ENCODE measurements at regions not wholly inside any gene's neighbourhood (a gene's known extent, or its start where the extent isn't known, plus 50 kb on each side); places are given as distances from the start of the nearest gene placed in this dataset.
A peak's percentile ranks its signal among the peaks of the same experiment; 100 is the strongest.
"Not testable (repeated sequence)": the region's sequence is repeated elsewhere in the genome, so short reads cannot be mapped to it uniquely, and the experiment has no call there.

DNA sequence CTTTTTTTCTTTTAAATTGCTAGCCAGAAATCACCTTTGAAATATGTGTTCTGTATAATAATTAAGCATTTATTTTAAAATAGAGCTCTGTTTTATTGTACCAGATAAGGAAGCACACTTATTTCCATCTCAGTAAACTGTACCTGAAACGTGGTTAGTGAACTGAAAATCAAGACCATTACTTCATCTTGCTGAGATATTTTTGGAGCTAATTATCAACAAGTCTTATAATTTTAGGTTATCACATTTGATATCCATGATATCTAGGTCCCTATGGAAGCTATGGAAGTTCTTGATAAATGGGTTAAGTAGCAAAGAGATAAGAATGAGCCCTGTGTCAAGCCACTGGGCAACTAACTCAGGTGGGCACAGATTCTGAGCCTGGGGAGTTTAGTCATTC lies 187.2 kb downstream of the NFKBIZ start:
- no peak for DNase-seq (ENCODE audit: low read depth)

DNA sequence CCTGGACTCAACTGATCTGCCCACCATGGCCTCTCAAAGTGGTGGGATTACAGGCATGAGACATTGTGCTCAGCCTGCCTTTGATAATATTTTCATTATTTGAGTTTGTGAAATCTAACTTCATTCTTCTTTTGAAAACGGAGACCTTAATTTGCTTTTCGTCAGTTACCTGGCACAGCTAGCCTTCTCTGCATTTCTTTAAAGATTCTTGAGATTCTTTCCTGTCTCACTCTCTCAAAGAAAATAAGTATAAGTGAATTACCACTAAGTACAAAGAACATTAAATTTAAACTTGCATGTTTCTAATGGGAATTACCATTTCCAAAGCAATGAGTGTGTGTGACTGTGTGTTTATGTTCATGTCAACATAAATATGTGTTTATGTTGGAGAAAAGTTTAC lies 187.9 kb downstream of the NFKBIZ start:
- DNase-seq (ENCODE audit: low read depth) = no peak

DNA sequence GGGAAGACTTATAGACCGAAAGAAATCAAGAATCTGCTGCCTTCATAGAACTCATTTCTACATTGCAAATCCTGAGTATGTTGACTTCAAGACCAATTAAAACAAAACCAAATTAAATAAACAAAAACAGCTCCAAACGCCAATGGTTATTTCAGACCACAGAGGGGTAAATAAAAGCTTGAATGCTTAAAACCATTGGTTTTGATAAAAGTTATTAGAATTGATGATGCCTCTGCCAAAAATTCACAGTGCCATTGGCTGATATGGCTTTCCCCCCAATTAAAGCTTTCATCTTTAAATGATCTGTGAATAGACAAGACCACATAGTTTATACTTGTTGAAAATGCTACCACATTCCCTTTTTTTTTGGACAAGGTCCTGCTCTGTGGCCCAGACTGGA lies 188.5 kb downstream of the NFKBIZ start:
- DNase-seq (ENCODE audit: low read depth) = no peak

DNA sequence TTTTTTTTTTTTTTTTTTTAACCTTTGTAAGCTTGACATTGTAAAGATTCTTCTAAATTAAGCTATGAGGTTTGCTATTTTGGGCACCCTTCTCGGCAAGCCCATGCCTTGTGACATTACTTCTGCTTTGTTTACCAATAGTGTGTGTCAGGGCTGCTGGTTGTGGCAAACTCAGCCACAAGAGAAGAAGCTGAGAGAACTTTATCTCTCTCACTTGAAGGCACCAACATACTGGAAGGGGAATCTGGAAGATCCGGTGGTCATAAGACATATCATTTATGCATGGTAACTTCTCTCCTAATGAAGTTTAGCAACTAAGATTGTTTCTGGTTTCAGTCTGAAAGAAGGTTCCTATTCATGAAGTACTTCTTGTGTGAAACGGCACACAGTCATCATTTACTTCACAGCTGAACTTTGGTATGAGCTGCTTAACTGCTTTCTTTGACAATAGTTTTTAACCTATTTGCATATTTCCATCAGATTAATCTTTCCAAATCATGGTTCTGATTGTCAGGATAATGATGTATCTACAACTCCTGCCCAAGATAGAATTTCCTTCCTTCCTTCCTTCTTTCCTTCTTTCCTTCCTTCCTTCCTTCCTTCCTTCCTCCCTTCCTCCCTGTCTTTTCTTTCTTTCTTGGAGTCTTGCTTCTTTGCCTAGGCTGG lies 189.3 kb downstream of the NFKBIZ start:
- DNase-seq (ENCODE audit: low read depth) = no peak

DNA sequence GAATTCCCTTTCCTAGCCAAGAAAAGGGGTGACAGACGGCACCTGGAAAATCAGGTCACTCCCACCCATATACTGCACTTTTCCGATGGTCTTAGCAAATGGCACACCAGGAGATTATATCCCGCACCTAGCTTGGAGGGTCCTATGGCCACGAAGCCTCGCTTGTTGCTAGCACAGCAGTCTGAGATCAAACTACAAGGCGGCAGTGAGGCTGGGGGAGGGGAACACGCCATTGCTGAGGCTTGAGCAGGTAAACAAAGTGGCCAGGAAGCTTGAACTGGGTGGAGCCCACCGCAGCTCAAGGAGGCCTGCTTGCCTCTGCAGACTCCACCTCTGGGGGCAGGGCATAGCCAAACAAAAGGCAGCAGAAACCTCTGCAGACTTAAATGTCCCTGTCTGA lies 190.8 kb downstream of the NFKBIZ start:
- DNase-seq (ENCODE audit: low read depth) = not testable (repeated sequence)

DNA sequence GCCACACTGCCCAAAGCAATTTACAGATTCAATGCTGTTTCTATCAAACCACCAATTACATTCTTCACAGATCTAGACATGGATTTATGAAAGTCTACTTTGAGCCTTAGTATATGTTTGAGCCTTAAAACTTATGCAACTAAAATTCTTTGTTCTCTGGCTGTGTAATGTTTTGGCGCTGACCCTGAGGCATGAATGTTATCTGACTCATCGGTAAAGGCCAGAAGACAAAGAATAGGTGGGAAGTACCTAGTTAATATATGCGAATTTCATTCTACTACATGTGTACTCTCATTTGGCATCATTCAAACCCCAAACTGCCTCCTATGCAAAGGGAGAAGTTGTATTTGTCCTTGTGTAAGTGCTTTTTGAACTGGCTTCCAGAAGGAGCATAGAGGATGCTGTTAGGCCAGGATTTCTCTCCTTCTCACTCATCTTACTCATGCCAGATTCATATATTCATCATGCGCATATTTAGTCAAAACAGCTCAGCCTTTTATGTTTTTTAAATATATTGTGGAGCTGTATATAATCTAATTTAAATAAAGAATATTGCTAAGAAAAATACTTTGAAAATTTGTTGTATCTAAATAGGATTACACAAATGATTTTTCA lies 204.2 kb downstream of the NFKBIZ start:
- DNase-seq (ENCODE audit: low read depth) = peak; percentile 26

DNA sequence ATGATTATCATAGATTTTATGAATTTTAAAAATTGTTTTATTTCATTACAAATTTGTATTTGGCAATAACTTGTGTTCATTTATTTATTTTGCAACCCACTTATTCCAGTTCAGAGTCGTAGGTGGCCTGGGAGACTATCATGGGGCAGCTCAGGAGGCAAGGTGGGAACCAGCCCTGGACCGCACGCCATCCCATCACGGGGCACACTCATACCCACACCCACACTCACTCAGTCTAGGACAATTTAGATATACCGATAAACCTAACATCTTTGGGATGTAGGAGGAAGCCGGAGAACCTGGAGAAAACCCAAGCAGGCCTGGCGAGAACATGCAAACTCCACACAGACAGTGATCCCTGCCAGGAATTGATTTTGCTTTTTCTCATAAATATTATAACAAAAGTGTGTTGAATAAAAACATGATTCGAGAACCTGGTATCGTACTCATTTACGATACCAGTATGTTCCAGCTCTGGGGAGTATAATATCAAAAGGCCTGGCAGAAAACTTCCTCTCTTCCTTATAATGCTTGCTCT lies 205.3 kb downstream of the NFKBIZ start:
- DNase-seq (ENCODE audit: low read depth) = no peak

DNA sequence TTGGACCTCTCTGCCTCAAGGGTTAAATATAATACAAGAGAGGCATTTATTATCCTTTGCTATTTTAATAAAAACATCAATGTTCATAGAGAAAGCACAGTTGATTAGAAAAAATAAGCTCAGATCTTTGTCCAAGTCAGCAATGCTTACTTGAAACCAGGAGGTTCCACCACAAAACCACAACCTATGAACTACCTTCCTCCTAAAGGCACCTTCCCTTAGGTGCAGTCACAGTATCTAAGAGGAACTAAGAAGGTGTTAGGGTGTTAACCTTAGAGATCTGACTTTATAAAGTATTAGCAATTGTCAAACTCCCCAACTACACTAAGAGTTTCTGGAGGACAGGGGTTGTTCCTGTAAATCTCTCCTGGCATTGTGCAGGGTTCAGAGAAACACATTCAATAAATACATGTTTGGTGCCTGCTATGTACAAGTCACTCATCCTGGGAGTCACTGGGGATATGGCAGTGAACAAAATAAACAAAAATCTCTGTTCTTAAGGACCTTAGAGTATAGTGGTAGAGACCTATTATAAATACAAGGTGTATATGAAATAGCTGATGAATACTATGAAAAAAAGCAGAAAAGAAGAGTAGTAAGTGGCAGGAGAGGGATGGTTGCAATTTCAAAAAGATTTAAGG lies 208.6 kb downstream of the NFKBIZ start:
- DNase-seq (ENCODE audit: low read depth) = no peak

DNA sequence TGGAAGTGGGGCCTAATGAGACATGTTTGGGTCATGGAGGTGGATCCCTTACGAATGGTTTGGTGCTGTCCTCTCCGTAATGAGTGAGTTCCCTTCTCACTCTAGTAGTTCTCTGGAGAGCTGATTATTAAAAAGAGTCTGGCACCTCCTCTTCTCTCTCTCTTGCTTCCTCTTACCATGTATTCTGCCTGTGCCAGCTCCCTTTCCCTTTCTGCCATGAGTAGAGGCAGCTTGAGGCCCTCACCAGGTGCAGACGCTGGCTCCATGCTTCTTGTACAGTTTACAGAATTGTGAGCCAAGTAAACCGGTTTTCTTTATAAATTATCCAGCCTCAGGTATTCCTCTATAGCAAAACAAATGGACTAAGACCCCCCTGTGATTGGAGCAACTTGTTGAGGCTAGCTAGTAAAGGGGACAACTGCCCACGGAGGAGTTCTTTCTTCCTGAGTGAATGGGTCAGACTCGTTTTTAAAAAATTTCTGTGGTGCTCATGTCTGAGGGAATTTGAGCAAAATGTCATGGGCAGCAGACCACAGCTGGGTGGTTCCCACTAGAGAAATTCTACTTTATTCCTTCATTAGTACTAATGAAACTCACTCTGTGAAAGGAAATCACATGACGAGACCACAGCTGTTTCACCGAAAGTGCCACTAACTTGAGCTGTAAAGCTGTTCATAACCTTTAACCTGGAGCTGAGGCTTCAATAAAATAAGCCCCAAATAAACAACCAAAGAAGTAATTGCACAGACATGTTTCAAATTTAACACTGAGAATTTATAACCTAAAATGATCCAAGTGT lies 210.0 kb downstream of the NFKBIZ start:
- DNase-seq (ENCODE audit: low read depth) = no peak

DNA sequence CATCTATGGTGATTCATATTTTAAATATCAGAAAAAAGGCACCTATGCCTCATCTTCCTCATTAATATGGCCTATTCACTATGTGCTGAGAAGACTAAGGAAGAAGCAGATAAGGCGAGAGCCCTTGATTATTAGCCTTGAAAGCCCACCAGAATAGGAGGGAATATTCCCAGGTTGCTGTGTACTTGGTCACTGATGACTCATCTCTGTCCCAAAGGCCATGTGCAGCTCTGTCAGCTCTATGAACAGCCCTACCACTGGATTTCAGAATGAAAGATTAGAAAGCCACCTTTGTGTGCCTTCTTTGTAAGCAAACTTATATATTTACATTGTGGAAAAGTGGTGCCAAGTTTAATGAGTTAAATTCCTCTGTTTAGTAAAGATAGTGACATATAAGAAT lies 211.5 kb downstream of the NFKBIZ start:
- DNase-seq (ENCODE audit: low read depth) = no peak

DNA sequence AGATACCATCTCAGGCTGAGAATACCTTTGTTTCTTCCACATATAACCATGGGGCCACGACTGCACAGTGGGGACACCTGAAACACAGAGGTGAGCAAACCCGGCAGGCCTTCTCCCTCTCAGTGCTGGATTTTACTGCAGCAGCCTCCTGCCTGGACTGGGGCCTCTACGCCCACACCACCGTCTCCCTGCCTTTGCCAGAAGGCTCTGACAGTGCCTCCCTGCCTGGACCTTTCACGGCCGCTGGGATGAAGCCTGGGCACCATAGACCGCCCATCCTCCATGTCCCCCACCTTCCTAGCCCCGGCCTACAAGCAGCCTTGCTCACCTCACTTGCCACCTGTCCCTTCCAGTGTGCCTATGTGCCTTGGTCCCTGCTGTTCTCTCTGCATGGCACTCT lies 214.3 kb downstream of the NFKBIZ start:
- no peak for DNase-seq (ENCODE audit: low read depth)

DNA sequence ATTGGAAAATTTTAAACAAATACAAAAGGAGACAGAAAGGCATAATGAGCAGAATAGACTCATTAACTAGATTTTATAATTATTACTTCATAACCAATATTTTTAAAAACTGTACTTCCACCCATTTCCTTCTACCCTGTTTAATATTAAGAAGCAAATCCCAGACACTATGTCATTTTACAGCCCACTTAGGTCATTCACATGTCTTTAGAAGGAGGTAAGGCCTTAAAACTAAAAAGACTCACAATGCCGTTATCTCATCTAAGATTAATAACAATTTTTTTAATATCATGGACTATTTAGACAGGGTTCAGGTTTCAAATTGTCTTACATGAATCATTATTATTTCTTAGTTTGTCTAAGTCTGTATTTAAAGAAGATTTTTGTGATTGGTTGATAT lies 217.2 kb downstream of the NFKBIZ start:
- DNase-seq (ENCODE audit: low read depth) = no peak

DNA sequence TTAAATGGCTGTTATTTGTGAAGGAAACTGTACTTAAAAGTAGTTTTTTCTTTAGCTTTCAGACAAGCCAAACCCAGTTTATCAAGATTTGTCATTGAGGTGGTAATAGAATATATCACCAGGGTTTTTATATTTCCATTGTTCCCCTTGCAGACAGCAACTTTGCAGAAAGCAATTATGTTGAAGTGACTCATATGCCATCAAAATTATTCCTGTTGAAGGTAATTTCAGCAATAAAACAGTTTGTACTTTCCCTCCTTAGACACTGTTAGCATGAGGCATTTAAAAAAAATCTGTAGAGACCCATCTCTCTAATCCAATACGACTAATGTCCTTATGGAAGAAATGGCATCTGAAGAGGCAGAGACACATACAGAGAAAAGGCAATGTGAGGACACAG lies 219.0 kb downstream of the NFKBIZ start:
- DNase-seq (ENCODE audit: low read depth) = no peak

DNA sequence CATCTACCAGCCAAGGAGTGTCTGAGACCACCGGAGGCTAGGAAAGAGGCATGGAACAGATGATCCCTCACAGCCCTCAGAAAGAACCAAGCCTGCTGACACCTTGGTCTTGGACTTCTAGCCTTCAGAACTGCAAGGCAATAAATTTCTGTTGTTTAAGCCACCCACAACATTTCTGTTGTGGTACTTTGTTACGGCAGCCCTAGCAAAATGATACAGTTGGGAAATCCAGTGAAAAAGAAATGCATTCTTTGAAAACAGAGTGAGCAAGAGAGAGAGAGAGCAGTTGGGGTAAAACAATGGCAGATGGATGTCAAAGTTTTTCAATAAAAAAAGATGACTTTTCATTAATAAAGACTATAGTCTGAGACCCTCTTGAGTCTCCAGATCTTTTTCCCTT lies 219.4 kb downstream of the NFKBIZ start:
- DNase-seq (ENCODE audit: low read depth) = no peak

DNA sequence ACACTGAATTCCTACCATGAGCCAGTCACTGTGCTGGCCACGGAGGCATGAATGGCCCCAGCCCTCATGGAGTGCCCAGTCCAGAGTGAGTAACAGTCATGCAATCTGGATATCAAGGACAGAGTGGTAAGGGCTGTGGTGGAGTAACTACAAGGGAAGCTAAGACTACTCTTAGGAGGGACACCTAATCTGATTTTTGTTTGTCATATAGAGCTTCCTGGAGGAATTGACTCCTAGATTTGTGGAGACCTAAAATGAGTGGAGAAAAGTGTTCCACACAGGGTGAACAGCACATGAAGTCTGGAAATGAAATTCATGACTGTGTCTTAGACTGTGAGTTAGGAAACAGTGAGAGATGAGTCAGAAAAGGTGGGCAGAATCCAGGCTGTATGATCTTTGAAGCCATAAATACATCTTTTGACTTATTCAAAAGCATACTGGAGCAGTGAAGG lies 219.9 kb downstream of the NFKBIZ start:
- no peak for DNase-seq (ENCODE audit: low read depth)

DNA sequence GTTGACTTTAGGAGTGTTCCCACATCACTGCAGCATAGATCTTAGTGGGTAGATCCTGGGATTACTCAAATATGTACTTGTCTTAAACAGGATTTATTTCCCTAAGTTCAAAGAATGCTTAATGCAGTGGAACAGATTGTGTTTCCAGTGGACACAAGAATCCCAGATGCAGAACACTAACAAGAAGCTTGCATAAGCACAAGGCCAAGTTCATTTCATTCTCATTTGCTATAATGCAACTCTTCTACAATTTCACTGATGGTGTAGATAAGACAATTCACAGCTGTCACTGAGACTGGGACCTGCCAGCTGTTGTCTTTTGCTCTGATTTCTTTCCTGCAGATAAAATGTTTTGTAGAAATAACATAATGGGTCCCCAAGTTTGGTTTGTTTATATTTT lies 225.6 kb downstream of the NFKBIZ start:
- DNase-seq (ENCODE audit: low read depth) = no peak

DNA sequence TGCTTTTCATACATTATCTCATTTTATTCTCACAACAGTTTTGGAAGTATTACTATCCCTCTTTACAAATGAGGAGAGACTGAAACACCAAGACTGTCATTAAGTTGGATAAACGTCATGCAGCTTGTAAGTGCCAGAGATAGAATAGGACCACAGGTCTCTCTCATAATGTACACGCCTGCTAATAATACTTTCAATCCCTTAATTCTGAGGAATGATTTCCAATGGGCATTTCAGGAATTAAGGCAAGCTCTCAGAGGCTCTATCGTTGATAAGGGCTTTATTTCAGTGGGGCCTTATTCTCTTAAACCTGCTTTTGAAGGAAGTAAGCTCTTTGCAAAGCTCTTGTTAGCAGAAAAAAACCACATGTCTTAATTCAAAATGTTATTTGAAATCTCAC lies 229.1 kb downstream of the NFKBIZ start:
- no peak for DNase-seq (ENCODE audit: low read depth)

DNA sequence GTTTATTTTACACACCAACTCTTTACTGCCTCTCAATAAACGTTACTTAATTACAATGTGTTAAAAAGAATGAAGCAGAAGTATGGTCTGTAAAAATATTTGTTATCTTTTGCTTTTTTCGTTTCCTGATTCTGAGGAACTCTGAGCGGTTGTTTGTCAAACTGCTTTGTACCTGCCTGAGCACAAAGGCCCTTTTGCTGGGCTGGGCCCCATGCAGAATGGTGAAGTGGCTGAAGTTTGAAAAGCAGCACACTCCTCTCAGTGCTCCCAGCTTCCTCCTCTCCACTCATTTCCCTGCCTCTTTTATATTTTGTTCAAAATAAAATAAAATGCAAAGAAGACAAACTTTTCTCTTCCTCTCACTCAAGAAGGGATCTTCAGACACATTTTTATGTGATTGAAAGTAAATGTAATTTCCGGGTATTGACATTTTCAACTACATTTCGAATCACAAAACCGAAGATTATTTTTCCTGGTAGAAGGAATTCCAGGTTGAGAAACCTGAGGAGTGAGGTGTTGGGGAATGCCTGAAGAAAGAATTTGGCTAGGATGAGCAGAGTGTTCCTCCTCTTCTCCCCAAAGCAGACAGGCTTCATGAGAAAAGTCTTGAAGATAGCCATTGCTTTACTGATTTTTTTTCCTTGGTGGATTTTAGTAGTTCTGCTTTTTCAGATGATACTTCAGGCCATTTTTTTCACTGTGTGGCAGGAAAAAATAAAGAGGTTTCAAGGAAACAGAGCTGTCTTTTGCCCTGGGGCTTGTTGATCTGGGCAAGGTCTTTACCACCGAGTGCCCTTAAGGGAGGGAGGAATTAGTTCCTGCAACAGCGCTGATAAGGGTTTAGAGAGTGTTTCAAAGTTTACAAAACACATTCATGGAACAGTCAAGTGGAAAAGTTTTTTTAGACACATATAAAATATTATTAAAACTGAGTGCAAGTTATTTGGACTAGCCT lies 229.8 kb downstream of the NFKBIZ start:
- DNase-seq (ENCODE audit: low read depth) = no peak

DNA sequence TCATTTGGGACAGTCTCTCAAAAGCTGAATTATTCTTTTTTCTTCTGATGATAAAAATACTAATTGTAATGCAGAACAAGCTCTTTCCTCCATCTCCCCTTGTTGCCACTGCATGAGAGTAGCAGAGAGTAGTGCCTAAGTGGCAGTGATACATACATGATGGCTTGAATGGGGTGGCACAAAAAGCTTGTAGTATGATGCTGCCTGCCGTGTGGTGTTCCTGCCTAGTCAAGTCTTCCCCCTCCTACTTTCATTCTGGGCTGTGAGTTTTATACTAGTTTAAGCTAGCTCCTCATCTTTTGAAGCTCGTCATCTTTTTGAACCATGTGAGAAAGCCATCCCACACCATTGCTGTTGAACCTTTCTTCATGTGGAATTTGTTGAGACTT lies 230.5 kb downstream of the NFKBIZ start:
- DNase-seq (ENCODE audit: low read depth) = no peak

DNA sequence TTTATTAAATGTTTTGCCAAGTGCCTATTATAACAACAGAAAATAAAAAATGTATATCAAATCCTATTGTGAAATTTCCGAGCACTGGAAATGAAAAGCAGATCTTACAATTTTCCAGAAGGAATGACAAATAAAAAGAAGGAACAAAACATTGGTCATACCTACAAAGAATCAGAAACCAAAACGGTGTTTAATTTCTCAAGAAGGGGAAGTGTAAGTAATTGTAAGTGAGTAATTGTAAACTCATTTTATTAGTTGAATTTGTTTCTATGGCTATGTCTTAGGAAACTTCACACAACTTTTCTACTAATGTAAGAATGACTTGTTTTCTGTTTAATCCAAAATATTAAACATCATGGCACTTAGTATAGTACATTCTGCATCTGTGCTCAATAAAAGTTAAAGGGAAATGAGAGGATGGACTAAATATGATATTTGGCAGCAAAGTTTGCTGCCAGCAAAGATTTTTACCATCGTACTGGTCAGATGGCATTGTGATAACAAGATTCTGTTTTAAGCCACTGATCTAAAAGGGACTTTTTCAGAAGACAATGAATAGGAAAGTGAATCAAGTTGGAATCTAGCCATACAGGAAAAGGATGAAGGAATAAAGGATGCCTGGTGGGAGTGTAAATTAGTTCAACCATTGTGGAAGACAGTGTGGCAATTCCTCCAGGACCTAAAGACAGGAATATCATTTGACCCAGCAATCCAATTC lies 232.4 kb downstream of the NFKBIZ start:
- DNase-seq (ENCODE audit: low read depth) = no peak

DNA sequence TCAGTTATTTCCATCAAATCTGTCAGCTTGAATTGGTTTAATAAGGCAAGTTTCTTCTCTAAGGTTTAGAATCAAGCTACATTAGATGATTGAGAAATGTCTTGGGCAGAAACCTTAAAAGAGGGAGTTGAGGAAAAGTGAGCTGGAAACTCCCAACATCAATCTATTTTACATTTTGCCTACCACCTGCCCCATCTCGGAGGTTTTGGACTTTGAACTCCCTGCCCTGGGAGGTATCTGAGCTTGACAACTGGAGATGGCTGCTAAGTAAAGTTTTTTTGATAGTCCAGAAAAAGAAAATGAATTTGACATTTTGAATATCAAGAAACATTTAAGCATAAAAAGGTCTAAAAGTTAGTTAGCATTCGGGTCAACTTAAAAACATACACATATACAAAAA lies 234.2 kb downstream of the NFKBIZ start:
- DNase-seq (ENCODE audit: low read depth) = no peak
